SH-SY5Y (cell line): ENCODE measurements at regions not wholly inside any gene's neighbourhood (a gene's known extent, or its start where the extent isn't known, plus 50 kb on each side); places are given as distances from the start of the nearest gene placed in this dataset.

Experiments used
- GATA2 ChIP-seq: IDR thresholded peaks from 2 replicates; pipeline ENCODE4 v1.6.1; 2011; ENCODE audit warnings: mild to moderate bottlenecking, low read depth, low read length
- GATA3 ChIP-seq: IDR thresholded peaks from 2 replicates; pipeline ENCODE4 v1.6.1; 2011; ENCODE audit warnings: low read depth, mild to moderate bottlenecking, low read length, moderate library complexity

DNA sequence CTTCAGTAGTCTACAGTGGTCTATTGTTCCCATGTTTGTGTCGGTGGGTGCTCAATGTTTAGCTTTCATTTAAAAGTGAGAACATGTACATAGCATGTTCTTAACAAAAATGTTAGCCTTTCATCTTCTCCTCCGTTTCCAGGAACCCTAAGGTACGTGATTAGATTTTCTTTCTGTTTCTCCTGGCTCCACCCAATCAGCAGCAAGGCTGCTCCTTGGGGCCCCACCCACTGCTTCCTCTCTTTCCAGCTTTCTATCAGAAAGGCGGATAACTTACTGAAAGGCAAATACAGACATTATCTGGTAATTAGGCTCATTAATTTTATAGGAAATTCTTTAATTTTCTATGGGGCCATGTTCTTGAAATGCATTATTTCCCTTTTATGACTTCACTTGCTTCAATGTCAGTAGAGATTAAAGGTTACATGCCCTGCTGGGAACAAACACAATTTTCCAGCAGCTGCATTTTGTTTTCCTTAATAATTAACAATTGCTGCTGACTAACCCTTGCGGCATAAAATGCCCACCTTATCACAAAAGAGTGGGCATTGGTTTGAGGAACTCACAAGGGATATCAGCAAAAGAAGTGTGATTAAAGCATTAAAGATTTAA lies 324.9 kb upstream of the SNX7 start:
- TF ChIP-seq GATA3 (no peak), GATA2 (no peak)
